Keratinocyte (primary cell): ENCODE measurements at regions not wholly inside any gene's neighbourhood (a gene's known extent, or its start where the extent isn't known, plus 50 kb on each side); places are given as distances from the start of the nearest gene placed in this dataset.

Source experiments
- DNase-seq: peaks from one replicate; pipeline ENCODE4 v3.0.0-alpha.2; 2011; ENCODE audit warnings: low read depth, missing footprints, low spot score
- FAIRE-seq: peaks from 2 replicates; lab custom pipeline; 2011; peaks lifted over from hg19 to GRCh38; lab: Jason Lieb, UNC
- H2AFZ ChIP-seq: 2 replicates; pipeline ENCODE4 v1.6.0; 2012; ENCODE audit warnings: low read length, control low read depth, inconsistent platforms; ENCODE audit not compliant: control insufficient read depth
- H3K27ac ChIP-seq: 2 replicates; pipeline ENCODE4 v1.5.1; 2011; ENCODE audit warnings: low read length; ENCODE audit not compliant: control insufficient read depth, insufficient read depth
- H3K27me3 ChIP-seq: 3 replicates; pipeline ENCODE4 v1.6.0; 2011; ENCODE audit warnings: low read length; ENCODE audit not compliant: control insufficient read depth, insufficient read depth; ENCODE audit errors: extremely low read depth
- H3K36me3 ChIP-seq, 2 experiments: 2 replicates in 1 of 2; 3 replicates in 1 of 2; pipeline ENCODE4 v1.5.1; 2011; ENCODE audit warnings: low read length in 2 of 2, mild to moderate bottlenecking in 1 of 2; ENCODE audit not compliant: control insufficient read depth in 2 of 2, insufficient read depth in 2 of 2; ENCODE audit errors: extremely low read depth in 1 of 2
- H3K4me1 ChIP-seq: 3 replicates; pipeline ENCODE4 v1.5.1; 2011; ENCODE audit warnings: low read length; ENCODE audit not compliant: control insufficient read depth, insufficient read depth; ENCODE audit errors: extremely low read depth
- H3K4me2 ChIP-seq: 3 replicates; pipeline ENCODE4 v1.6.0; 2011; ENCODE audit warnings: low read depth, low read length; ENCODE audit not compliant: control insufficient read depth, insufficient read depth; ENCODE audit errors: extremely low read depth
- H3K4me3 ChIP-seq, 3 experiments: fragments of 200-600 bp in 1 of 3; sonication (generic) in 1 of 3; 2 replicates in 2 of 3; 3 replicates in 1 of 3; pipeline ENCODE4 v1.5.1; 2011 to 2016; ENCODE audit warnings: low read length in 3 of 3, mild to moderate bottlenecking in 3 of 3, control low read depth in 2 of 3, inconsistent platforms in 1 of 3, low read depth in 1 of 3, mixed read lengths in 1 of 3, mixed run types in 1 of 3, moderate library complexity in 1 of 3; ENCODE audit not compliant: control insufficient read depth in 2 of 3, insufficient read depth in 2 of 3; ENCODE audit errors: extremely low read depth in 1 of 3
- H3K79me2 ChIP-seq: 2 replicates; pipeline ENCODE4 v1.6.0; 2012; ENCODE audit warnings: low read length; ENCODE audit not compliant: control insufficient read depth, insufficient read depth
- H3K9ac ChIP-seq: 3 replicates; pipeline ENCODE4 v1.6.0; 2011; ENCODE audit warnings: low read length; ENCODE audit not compliant: control insufficient read depth, insufficient read depth; ENCODE audit errors: extremely low read depth
- H3K9me1 ChIP-seq: 3 replicates; pipeline ENCODE4 v1.6.0; 2011; ENCODE audit warnings: low read length; ENCODE audit not compliant: control insufficient read depth, insufficient read depth; ENCODE audit errors: extremely low read depth
- H3K9me3 ChIP-seq: 2 replicates; pipeline ENCODE4 v1.5.1; 2012; ENCODE audit warnings: low read depth, low read length; ENCODE audit not compliant: control insufficient read depth
- H4K20me1 ChIP-seq: 3 replicates; pipeline ENCODE4 v1.6.0; 2011; ENCODE audit warnings: low read length; ENCODE audit not compliant: control insufficient read depth, insufficient read depth; ENCODE audit errors: extremely low read depth
- CTCF ChIP-seq, 3 experiments: IDR thresholded peaks in 1 of 3; conservative IDR thresholded peaks in 1 of 3; optimal IDR thresholded peaks in 1 of 3; 2 replicates in 2 of 3; 3 replicates in 1 of 3; pipeline versions ENCODE3 to v1.5.1; 2011; ENCODE audit warnings: low read length in 3 of 3, mild to moderate bottlenecking in 3 of 3, moderate library complexity in 2 of 3, control low read depth in 1 of 3, inconsistent platforms in 1 of 3; ENCODE audit not compliant: insufficient read depth in 2 of 3; ENCODE audit errors: extremely low read depth in 1 of 3
- EZH2 ChIP-seq: IDR thresholded peaks from one replicate; pipeline ENCODE4 v1.6.1; 2012; ENCODE audit warnings: inconsistent platforms, mild to moderate bottlenecking, low read length, moderate library complexity
- dilution Hi-C: fragments of 300-500 bp; cut with MboI; formaldehyde crosslinking; loops from one replicate; pipeline ENCODE4 v1.7.0; 2020; ENCODE audit warnings: low sequenced_read_pairs; ENCODE audit not compliant: extremely low pct_ligation_motif_present

GRCh38 chr18:41465386-41465785 is 489.6 kb upstream of the PIK3C3 start:
- no peaks in the 10 kb centered on the region for H3K36me3 ChIP-seq
- no peak for TF ChIP-seq CTCF (optimal IDR thresholded peaks at IDR 0.05 in 1 of 3, IDR thresholded peaks at IDR 0.05 in 1 of 3, conservative IDR thresholded peaks at IDR 0.05 in 1 of 3; ENCODE audit: extremely low read depth in 1 of 3, insufficient read depth in 2 of 3, low read length in 3 of 3)
- TF ChIP-seq EZH2 = no peak
- no peak overlapping the region for H3K27ac ChIP-seq
- no peaks in the 10 kb centered on the region for H3K79me2 ChIP-seq
- no peak overlapping the region for H2AFZ ChIP-seq
- H3K4me1 ChIP-seq = no peaks in the 10 kb centered on the region
- dilution Hi-C loops = no loop called here
- no peaks in the 10 kb centered on the region for H3K9me1 ChIP-seq
- H3K9ac ChIP-seq = no peak overlapping the region
- H4K20me1 ChIP-seq = no peaks in the 10 kb centered on the region
- H3K4me3 ChIP-seq = no peak overlapping the region
- DNase-seq (no peak), FAIRE-seq (no peak)
- no peaks in the 10 kb centered on the region for H3K27me3 ChIP-seq
- no peak overlapping the region for H3K4me2 ChIP-seq
- H3K9me3 ChIP-seq = no peaks in the 10 kb centered on the region

- Histone ChIP-seq H3K79me2 (no peaks in the 10 kb centered on the region), H3K4me1 (no peaks in the 10 kb centered on the region), H3K27ac (no peak overlapping the region), H3K9ac (no peak overlapping the region), H3K9me1 (no peaks in the 10 kb centered on the region), H3K27me3 (no peaks in the 10 kb centered on the region), H2AFZ (no peak overlapping the region), H3K9me3 (no peaks in the 10 kb centered on the region), H3K4me3 (no peak overlapping the region), H3K4me2 (no peak overlapping the region), H3K36me3 (no peaks in the 10 kb centered on the region), H4K20me1 (no peaks in the 10 kb centered on the region)
- DNase-seq (no peak), FAIRE-seq (no peak)
- TF ChIP-seq CTCF (optimal IDR thresholded peaks at IDR 0.05 in 1 of 3, IDR thresholded peaks at IDR 0.05 in 1 of 3, conservative IDR thresholded peaks at IDR 0.05 in 1 of 3; ENCODE audit: extremely low read depth in 1 of 3, insufficient read depth in 2 of 3, low read length in 3 of 3) (no peak), EZH2 (no peak)
- dilution Hi-C loops = no loop called here
Observed at GRCh38 chr18:41464278-41464677, 490.8 kb upstream of the PIK3C3 start.
